ENCODE measurements at regions not wholly inside any gene's neighbourhood (a gene's known extent, or its start where the extent isn't known, plus 50 kb on each side); places are given as distances from the start of the nearest gene placed in this dataset.

GRCh38 chr14:97420211-97420610 lies 623.0 kb downstream of the VRK1 start:
- no peak for TF ChIP-seq POLR2A (IDR thresholded peaks at IDR 0.05; ENCODE audit: low read depth, low read length)
- DNase-seq (ENCODE audit: insufficient read length, low spot score) (no peak), FAIRE-seq (no peak)

GRCh38 chr14:97426776-97427175 lies 629.6 kb downstream of the VRK1 start:
- FAIRE-seq (no peak), DNase-seq (ENCODE audit: insufficient read length, low spot score) (no peak)
- TF ChIP-seq POLR2A (IDR thresholded peaks at IDR 0.05; ENCODE audit: low read depth, low read length) = no peak

GRCh38 chr14:97428808-97429440 lies 631.7 kb downstream of the VRK1 start:
- TF ChIP-seq POLR2A (IDR thresholded peaks at IDR 0.05; ENCODE audit: low read depth, low read length) = no peak
- FAIRE-seq = no peak
- DNase-seq (ENCODE audit: insufficient read length, low spot score) = no peak

GRCh38 chr14:97432586-97432985 lies 635.4 kb downstream of the VRK1 start:
- FAIRE-seq = no peak
- no peak for TF ChIP-seq POLR2A (IDR thresholded peaks at IDR 0.05; ENCODE audit: low read depth, low read length)
- DNase-seq (ENCODE audit: insufficient read length, low spot score) = no peak

GRCh38 chr14:97441740-97442362 lies 644.7 kb downstream of the VRK1 start:
- TF ChIP-seq POLR2A (IDR thresholded peaks at IDR 0.05; ENCODE audit: low read depth, low read length) = no peak
- no peak for DNase-seq (ENCODE audit: insufficient read length, low spot score)
- FAIRE-seq = no peak

GRCh38 chr14:97442363-97442762 lies 645.2 kb downstream of the VRK1 start:
- DNase-seq (ENCODE audit: insufficient read length, low spot score) (no peak), FAIRE-seq (no peak)
- TF ChIP-seq POLR2A (IDR thresholded peaks at IDR 0.05; ENCODE audit: low read depth, low read length) = no peak

- DNase-seq (ENCODE audit: insufficient read length, low spot score) = no peak
- TF ChIP-seq POLR2A (IDR thresholded peaks at IDR 0.05; ENCODE audit: low read depth, low read length) = no peak
- no peak for FAIRE-seq
These were observed 646.2 kb downstream of the VRK1 start for GRCh38 chr14:97443412-97443811.

GRCh38 chr14:97444248-97444647 lies 647.1 kb downstream of the VRK1 start:
- TF ChIP-seq POLR2A (IDR thresholded peaks at IDR 0.05; ENCODE audit: low read depth, low read length) = no peak
- no peak for DNase-seq (ENCODE audit: insufficient read length, low spot score)
- no peak for FAIRE-seq

GRCh38 chr14:97445367-97445766 lies 648.2 kb downstream of the VRK1 start:
- DNase-seq (ENCODE audit: insufficient read length, low spot score) (no peak), FAIRE-seq (no peak)
- TF ChIP-seq POLR2A (IDR thresholded peaks at IDR 0.05; ENCODE audit: low read depth, low read length) = no peak

- no peak for TF ChIP-seq POLR2A (IDR thresholded peaks at IDR 0.05; ENCODE audit: low read depth, low read length)
- FAIRE-seq (no peak), DNase-seq (ENCODE audit: insufficient read length, low spot score) (no peak)
These were observed 648.9 kb downstream of the VRK1 start for GRCh38 chr14:97446087-97446486.

GRCh38 chr14:97452314-97452713 lies 655.1 kb downstream of the VRK1 start:
- DNase-seq (ENCODE audit: insufficient read length, low spot score) = no peak
- no peak for FAIRE-seq
- TF ChIP-seq POLR2A (IDR thresholded peaks at IDR 0.05; ENCODE audit: low read depth, low read length) = no peak

GRCh38 chr14:97453991-97454390 lies 656.8 kb downstream of the VRK1 start:
- TF ChIP-seq POLR2A (IDR thresholded peaks at IDR 0.05; ENCODE audit: low read depth, low read length) = no peak
- DNase-seq (ENCODE audit: insufficient read length, low spot score) = no peak
- no peak for FAIRE-seq

- no peak for FAIRE-seq
- TF ChIP-seq POLR2A (IDR thresholded peaks at IDR 0.05; ENCODE audit: low read depth, low read length) = no peak
- no peak for DNase-seq (ENCODE audit: insufficient read length, low spot score)
These were observed 659.3 kb downstream of the VRK1 start for GRCh38 chr14:97456462-97456861.

- DNase-seq (ENCODE audit: insufficient read length, low spot score) (no peak), FAIRE-seq (no peak)
- no peak for TF ChIP-seq POLR2A (IDR thresholded peaks at IDR 0.05; ENCODE audit: low read depth, low read length)
These were observed 659.8 kb downstream of the VRK1 start for GRCh38 chr14:97456958-97457357.

GRCh38 chr14:97457575-97458085 lies 660.4 kb downstream of the VRK1 start:
- no peak for DNase-seq (ENCODE audit: insufficient read length, low spot score)
- FAIRE-seq = no peak
- no peak for TF ChIP-seq POLR2A (IDR thresholded peaks at IDR 0.05; ENCODE audit: low read depth, low read length)

Measured in H54 (cell line).